Lower leg skin (tissue), 3 donors: ENCODE measurements at regions not wholly inside any gene's neighbourhood (a gene's known extent, or its start where the extent isn't known, plus 50 kb on each side); places are given as distances from the start of the nearest gene placed in this dataset.
"Not testable (repeated sequence)": the region's sequence is repeated elsewhere in the genome, so short reads cannot be mapped to it uniquely, and the experiment has no call there.

ENCODE experiments used
- POLR2A ChIP-seq, 2 donors: fragments of 450-650 bp; IDR thresholded peaks; one replicate each; pipeline ENCODE4 v1.6.1; 2016 to 2017; ENCODE audit warnings: antibody characterized with exemption in 2 of 2, mild to moderate bottlenecking in 1 of 2, moderate library complexity in 1 of 2
- TF ChIP-seq, protein P1 (sequence below), 3 donors: fragments of 450-650 bp; IDR thresholded peaks; one replicate each; pipeline ENCODE4 v1.5.1; 2016; ENCODE audit warnings: antibody characterized with exemption in 3 of 3, mild to moderate bottlenecking in 3 of 3, moderate library complexity in 2 of 3

DNA sequence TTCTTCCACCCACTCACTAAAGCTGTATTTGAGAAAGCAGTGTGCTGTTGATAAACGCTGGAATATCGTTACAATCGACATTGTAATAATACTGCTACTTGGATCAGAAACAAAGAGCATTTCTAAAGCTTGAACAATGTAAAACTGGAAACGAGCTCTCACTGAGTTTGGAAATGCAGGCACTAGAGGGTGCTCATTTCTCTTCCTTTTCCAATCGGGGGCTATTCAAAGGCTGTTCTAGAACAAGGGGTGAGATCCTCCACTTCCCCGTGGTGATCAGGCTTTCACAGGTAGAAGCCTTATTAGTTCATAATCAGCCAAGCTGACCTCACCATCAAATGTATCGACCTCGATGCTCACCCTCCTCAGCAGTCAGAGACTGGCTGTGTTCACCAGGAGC lies 245.3 kb upstream of the PRSS1 start:
- TF ChIP-seq, protein P1, sequence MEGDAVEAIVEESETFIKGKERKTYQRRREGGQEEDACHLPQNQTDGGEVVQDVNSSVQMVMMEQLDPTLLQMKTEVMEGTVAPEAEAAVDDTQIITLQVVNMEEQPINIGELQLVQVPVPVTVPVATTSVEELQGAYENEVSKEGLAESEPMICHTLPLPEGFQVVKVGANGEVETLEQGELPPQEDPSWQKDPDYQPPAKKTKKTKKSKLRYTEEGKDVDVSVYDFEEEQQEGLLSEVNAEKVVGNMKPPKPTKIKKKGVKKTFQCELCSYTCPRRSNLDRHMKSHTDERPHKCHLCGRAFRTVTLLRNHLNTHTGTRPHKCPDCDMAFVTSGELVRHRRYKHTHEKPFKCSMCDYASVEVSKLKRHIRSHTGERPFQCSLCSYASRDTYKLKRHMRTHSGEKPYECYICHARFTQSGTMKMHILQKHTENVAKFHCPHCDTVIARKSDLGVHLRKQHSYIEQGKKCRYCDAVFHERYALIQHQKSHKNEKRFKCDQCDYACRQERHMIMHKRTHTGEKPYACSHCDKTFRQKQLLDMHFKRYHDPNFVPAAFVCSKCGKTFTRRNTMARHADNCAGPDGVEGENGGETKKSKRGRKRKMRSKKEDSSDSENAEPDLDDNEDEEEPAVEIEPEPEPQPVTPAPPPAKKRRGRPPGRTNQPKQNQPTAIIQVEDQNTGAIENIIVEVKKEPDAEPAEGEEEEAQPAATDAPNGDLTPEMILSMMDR (IDR thresholded peaks at IDR 0.05), result not testable (repeated sequence)
- not testable (repeated sequence) for TF ChIP-seq POLR2A (IDR thresholded peaks at IDR 0.05)
